GM12875 (cell line): ENCODE measurements at regions not wholly inside any gene's neighbourhood (a gene's known extent, or its start where the extent isn't known, plus 50 kb on each side); places are given as distances from the start of the nearest gene placed in this dataset.

Experiments used
- H3K4me3 ChIP-seq: one replicate; pipeline ENCODE4 v1.5.1; 2011; ENCODE audit warnings: low read depth, low read length, control low read depth
- CTCF ChIP-seq: IDR thresholded peaks from 2 replicates; pipeline ENCODE4 v1.5.1; 2011; ENCODE audit warnings: low read depth, mild to moderate bottlenecking, control low read depth, inconsistent platforms, low read length, moderate library complexity, borderline replicate concordance; ENCODE audit not compliant: insufficient read depth

- TF ChIP-seq CTCF = no peak
- H3K4me3 ChIP-seq = no peak overlapping the region
Measured at GRCh38 chr1:218705391-218705790, 360.3 kb downstream of the TGFB2 start.

- no peak for TF ChIP-seq CTCF
- no peak overlapping the region for H3K4me3 ChIP-seq
Measured at GRCh38 chr1:218705911-218706893, 361.1 kb downstream of the TGFB2 start.

DNA sequence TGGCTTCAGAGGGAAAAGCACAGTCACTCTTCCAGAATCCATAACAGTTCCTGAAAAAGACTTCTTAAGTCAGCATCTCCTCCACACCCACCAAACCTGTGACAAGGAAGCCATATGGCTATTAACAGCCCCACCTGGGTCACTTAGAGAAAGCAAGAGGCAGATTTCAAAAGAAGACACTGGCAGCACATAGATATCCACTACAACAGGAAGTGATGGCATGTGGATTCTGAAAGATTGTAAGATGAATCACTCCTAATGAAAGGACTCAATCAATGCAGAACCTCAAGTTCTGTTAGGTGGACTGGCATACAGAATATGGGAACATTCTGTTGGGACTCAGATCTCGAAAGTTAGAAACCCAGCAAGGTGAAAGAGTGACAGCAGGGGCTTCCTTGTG, 365.9 kb downstream of the TGFB2 start:
- TF ChIP-seq CTCF = no peak

DNA sequence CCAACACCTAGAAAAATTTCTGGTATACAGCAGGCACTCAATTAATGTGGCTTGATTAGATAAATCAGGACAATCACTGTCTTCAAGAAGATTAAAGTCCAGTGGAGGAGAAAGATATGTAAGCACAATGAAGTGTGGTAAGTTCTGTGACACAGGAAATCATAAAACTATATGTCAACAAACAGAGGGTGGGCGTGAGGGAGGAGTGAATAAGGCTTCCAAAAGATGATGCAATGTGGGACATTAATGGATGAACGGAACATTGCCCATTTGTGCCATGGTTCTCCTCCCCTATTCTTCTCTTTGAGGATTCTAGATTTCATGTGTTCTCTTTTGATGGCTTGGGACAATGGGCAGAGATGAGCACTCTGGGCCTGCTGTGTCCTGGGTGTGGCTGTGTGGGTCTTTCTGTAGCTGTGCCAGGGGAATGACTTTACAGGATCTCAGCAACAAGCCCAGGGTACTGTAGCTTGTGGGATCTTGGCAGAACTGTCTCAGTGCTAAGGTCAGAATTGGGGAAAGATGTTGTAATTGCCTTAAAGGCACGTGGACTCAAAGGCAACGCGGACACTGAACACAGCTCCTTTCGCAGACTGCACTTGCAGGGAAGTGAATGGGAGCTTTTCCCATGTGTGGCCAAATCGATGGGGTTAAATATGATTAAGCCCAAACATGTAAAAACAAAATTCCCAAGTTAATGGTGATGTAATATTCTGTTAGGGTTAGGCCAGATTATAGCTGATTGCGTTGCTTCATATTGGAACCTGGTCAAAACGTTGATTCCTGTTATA, 366.9 kb downstream of the TGFB2 start:
- H3K4me3 ChIP-seq = no peak overlapping the region
- TF ChIP-seq CTCF = no peak

More for the DNA sequence above, 365.9 kb downstream of the TGFB2 start:
- no peak overlapping the region for H3K4me3 ChIP-seq

DNA sequence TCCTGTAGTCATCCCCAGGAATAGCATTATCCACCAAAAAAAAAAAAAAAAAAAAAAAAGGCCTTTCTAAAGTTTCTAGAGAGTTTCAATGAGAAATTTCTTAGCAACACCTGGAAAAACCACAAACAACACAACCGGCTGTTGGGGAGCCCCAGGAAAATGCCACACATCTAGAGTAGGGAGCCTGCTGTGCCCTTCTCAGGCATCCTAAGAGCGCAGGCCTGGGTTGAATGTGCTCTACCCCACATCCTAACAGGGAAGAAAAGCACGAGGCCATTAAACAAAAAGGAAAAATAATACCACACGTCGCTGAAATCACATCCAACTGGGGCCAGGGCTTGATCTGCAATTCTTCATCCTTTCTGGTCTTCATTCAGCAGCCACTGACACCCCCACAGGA, 367.5 kb downstream of the TGFB2 start:
- no peak overlapping the region for H3K4me3 ChIP-seq
- TF ChIP-seq CTCF = no peak

DNA sequence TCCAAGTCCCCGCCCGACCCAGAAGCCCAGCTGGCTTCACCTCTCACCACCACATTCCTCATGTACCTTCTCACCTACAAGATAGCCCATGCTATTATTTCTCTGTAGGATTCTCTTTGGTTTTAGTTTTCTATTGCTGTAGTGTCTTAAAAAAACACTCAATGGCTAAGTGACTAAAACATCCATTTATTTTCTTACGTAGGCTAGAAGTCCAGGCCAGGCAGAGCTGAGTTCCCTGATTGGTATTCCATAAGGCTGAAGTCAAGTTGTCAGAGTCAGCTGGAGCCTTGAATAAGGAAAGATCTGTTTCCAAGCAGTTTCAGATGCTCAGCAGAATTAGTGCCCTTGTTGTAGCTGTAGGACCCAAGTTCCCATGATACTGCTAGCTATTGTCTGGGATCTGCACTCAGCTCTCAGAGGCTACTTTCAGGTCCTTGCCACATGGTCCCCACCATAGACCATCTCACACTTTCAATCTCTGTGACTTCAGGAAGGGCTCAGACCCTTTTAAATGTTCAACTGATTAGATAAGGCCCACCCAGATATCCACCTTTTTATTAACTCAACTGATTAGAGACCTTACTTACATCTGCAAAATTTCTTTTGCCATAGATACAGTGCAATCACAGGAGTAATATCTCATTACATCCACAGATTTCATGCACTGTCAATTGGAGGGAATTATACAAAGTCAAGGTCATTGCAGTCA, 371.0 kb downstream of the TGFB2 start:
- TF ChIP-seq CTCF = no peak

More for the DNA sequence above, 371.0 kb downstream of the TGFB2 start:
- no peak overlapping the region for H3K4me3 ChIP-seq
